MM.1S (cell line): ENCODE measurements at regions not wholly inside any gene's neighbourhood (a gene's known extent, or its start where the extent isn't known, plus 50 kb on each side); places are given as distances from the start of the nearest gene placed in this dataset.

Experiments
- EZH2 ChIP-seq: fragments of 300-600 bp; sonication (generic); optimal IDR thresholded peaks from 2 replicates; pipeline ENCODE3; 2017; ENCODE audit warnings: low read depth, mild to moderate bottlenecking, antibody characterized with exemption, low read length, mixed read lengths
- TF ChIP-seq, protein P1 (sequence below): fragments of 300-600 bp; sonication (generic); IDR thresholded peaks from 2 replicates; pipeline ENCODE4 v1.5.1; 2016; ENCODE audit warnings: antibody characterized with exemption, low read length, mixed read lengths

DNA sequence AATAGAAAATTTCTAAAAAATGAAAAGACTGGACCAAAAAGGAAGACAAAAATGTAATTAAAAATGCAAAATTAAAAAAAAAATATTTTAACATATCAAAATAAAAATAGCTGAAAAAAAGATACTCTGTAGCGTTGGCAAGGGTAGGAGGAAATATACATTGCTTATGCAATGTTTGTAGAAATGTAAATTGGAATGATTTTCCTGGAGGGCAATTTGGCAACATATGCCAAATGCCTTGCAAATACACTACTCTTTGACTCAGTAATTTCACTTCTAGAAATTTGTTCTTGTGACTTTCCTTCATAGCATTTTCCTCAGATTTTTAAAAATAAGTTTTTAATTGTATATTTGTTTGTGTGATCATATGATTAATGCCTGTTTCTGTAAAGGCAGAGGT lies 296.6 kb downstream of the ZNF621 start:
- TF ChIP-seq EZH2: no peak
- TF ChIP-seq, protein P1, sequence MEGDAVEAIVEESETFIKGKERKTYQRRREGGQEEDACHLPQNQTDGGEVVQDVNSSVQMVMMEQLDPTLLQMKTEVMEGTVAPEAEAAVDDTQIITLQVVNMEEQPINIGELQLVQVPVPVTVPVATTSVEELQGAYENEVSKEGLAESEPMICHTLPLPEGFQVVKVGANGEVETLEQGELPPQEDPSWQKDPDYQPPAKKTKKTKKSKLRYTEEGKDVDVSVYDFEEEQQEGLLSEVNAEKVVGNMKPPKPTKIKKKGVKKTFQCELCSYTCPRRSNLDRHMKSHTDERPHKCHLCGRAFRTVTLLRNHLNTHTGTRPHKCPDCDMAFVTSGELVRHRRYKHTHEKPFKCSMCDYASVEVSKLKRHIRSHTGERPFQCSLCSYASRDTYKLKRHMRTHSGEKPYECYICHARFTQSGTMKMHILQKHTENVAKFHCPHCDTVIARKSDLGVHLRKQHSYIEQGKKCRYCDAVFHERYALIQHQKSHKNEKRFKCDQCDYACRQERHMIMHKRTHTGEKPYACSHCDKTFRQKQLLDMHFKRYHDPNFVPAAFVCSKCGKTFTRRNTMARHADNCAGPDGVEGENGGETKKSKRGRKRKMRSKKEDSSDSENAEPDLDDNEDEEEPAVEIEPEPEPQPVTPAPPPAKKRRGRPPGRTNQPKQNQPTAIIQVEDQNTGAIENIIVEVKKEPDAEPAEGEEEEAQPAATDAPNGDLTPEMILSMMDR: no peak
